ENCODE measurements at regions not wholly inside any gene's neighbourhood (a gene's known extent, or its start where the extent isn't known, plus 50 kb on each side); places are given as distances from the start of the nearest gene placed in this dataset.

GRCh38 chrX:110578270-110578669 lies 217.3 kb downstream of the CHRDL1 start:
- TF ChIP-seq CTCF (IDR thresholded peaks at IDR 0.05) (no peak), EP300 (IDR thresholded peaks at IDR 0.05; ENCODE audit: borderline replicate concordance in 1 of 2, low read depth in 1 of 2, low read length in 1 of 2) (no peak), MXI1 (IDR thresholded peaks at IDR 0.05; ENCODE audit: low read depth, low read length) (no peak), RAD21 (IDR thresholded peaks at IDR 0.05; ENCODE audit: low read length) (no peak)
